ENCODE measurements at regions not wholly inside any gene's neighbourhood (a gene's known extent, or its start where the extent isn't known, plus 50 kb on each side); places are given as distances from the start of the nearest gene placed in this dataset.

GRCh38 chr5:168152660-168153059 is 138.8 kb upstream of the WWC1 start (continued):
- TF ChIP-seq, protein P1, sequence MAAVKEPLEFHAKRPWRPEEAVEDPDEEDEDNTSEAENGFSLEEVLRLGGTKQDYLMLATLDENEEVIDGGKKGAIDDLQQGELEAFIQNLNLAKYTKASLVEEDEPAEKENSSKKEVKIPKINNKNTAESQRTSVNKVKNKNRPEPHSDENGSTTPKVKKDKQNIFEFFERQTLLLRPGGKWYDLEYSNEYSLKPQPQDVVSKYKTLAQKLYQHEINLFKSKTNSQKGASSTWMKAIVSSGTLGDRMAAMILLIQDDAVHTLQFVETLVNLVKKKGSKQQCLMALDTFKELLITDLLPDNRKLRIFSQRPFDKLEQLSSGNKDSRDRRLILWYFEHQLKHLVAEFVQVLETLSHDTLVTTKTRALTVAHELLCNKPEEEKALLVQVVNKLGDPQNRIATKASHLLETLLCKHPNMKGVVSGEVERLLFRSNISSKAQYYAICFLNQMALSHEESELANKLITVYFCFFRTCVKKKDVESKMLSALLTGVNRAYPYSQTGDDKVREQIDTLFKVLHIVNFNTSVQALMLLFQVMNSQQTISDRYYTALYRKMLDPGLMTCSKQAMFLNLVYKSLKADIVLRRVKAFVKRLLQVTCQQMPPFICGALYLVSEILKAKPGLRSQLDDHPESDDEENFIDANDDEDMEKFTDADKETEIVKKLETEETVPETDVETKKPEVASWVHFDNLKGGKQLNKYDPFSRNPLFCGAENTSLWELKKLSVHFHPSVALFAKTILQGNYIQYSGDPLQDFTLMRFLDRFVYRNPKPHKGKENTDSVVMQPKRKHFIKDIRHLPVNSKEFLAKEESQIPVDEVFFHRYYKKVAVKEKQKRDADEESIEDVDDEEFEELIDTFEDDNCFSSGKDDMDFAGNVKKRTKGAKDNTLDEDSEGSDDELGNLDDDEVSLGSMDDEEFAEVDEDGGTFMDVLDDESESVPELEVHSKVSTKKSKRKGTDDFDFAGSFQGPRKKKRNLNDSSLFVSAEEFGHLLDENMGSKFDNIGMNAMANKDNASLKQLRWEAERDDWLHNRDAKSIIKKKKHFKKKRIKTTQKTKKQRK (IDR thresholded peaks at IDR 0.05; ENCODE audit: low read length), result no peak
- TF ChIP-seq GABPA (IDR thresholded peaks at IDR 0.05; ENCODE audit: low read depth, low read length), result no peak
- TF ChIP-seq GABPA (CRISPR knock-in tag; IDR thresholded peaks at IDR 0.05; ENCODE audit: low read depth), result no peak
- no peak for TF ChIP-seq ZNF407 (CRISPR knock-in tag; IDR thresholded peaks at IDR 0.05; ENCODE audit: not compliant biosample characterization)
